ENCODE measurements at regions not wholly inside any gene's neighbourhood (a gene's known extent, or its start where the extent isn't known, plus 50 kb on each side); places are given as distances from the start of the nearest gene placed in this dataset.

GRCh38 chr3:110909839-110910238 is 161.8 kb upstream of the NECTIN3 start:
- Histone ChIP-seq H3K9me3 (ENCODE audit: low read length) (no peaks in the 10 kb centered on the region), H3K4me3 (ENCODE audit: low read length) (no peak overlapping the region), H3K36me3 (ENCODE audit: low read depth, low read length) (no peaks in the 10 kb centered on the region), H3K9ac (ENCODE audit: low read length) (no peak overlapping the region), H3K79me2 (ENCODE audit: low read length) (no peaks in the 10 kb centered on the region), H3K9me2 (replicated peaks; ENCODE audit: low read length) (no peaks in the 10 kb centered on the region), H3K27me3 (ENCODE audit: low read length) (no peaks in the 10 kb centered on the region), H4K20me1 (ENCODE audit: low read length) (no peaks in the 10 kb centered on the region), H3K27ac (ENCODE audit: low read length) (no peak overlapping the region), H3F3A (ENCODE audit: low read length, unreplicated experiment) (no peaks in the 10 kb centered on the region), H2AFZ (ENCODE audit: low read length) (no peak overlapping the region), H3K4me1 (ENCODE audit: insufficient read depth, low read length) (peaks cover 11% of the 10 kb centered on the region; the same call in 1 of the 2 replicates), H3K4me2 (ENCODE audit: low read length) (no peak overlapping the region)
- no TSS peak for BruUV-seq (replicated peaks)
- no peak for TF ChIP-seq CTCF (conservative IDR thresholded peaks at IDR 0.05; ENCODE audit: low read depth, low read length)
- no peak for TF ChIP-seq EZH2 (IDR thresholded peaks at IDR 0.05; ENCODE audit: low read length, unreplicated experiment)
- TF ChIP-seq EZH2phosphoT487 (IDR thresholded peaks at IDR 0.05; ENCODE audit: borderline replicate concordance, low read length): no peak
- ATAC-seq (peak; percentile 29; the same call in 1 of the 2 replicates), DNase-seq (no peak)
- POLR2A ChIA-PET (ENCODE audit: unreplicated experiment): no interaction called here
- intact Hi-C loops (cut with micrococcal nuclease): no loop called here
- CTCF ChIA-PET: no interaction called here

GRCh38 chr3:110910346-110910955 is 161.2 kb upstream of the NECTIN3 start:
- POLR2A ChIA-PET (ENCODE audit: unreplicated experiment): no interaction called here
- Histone ChIP-seq H3K27me3 (ENCODE audit: low read length) (no peaks in the 10 kb centered on the region), H3K9me2 (replicated peaks; ENCODE audit: low read length) (no peaks in the 10 kb centered on the region), H3K27ac (ENCODE audit: low read length) (no peak overlapping the region), H3K36me3 (ENCODE audit: low read depth, low read length) (no peaks in the 10 kb centered on the region), H3K9me3 (ENCODE audit: low read length) (no peaks in the 10 kb centered on the region), H3K4me2 (ENCODE audit: low read length) (no peak overlapping the region), H3F3A (ENCODE audit: low read length, unreplicated experiment) (no peaks in the 10 kb centered on the region), H2AFZ (ENCODE audit: low read length) (no peak overlapping the region), H3K4me3 (ENCODE audit: low read length) (no peak overlapping the region), H3K4me1 (ENCODE audit: insufficient read depth, low read length) (peaks cover 11% of the 10 kb centered on the region; the same call in 1 of the 2 replicates), H3K9ac (ENCODE audit: low read length) (no peak overlapping the region), H4K20me1 (ENCODE audit: low read length) (no peaks in the 10 kb centered on the region), H3K79me2 (ENCODE audit: low read length) (no peaks in the 10 kb centered on the region)
- TF ChIP-seq CTCF (conservative IDR thresholded peaks at IDR 0.05; ENCODE audit: low read depth, low read length) (no peak), EZH2phosphoT487 (IDR thresholded peaks at IDR 0.05; ENCODE audit: borderline replicate concordance, low read length) (no peak), EZH2 (IDR thresholded peaks at IDR 0.05; ENCODE audit: low read length, unreplicated experiment) (no peak)
- DNase-seq: no peak
- no peak for ATAC-seq
- BruUV-seq (replicated peaks): no TSS peak
- intact Hi-C loops (cut with micrococcal nuclease): no loop called here
- CTCF ChIA-PET: no interaction called here

DNA sequence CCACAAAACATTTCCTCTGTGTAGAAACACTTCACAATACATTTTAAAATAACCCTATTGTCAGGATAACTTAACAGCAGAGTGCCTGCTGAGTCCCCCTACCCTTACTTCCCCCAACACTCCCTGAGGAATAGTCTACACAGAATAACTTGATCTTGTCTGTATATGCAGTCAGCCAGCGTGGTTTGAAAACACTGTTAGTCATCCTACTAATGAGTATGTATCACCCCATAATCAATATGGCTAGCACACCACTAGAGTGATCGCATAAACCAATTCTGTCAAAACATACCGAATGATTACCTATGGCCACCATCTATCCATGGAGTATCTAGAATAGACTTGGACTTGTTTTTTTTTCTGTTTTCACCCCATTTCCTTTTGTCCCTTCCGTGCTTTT is 152.7 kb upstream of the NECTIN3 start:
- TF ChIP-seq EZH2 (IDR thresholded peaks at IDR 0.05; ENCODE audit: low read length, unreplicated experiment) (no peak), EZH2phosphoT487 (IDR thresholded peaks at IDR 0.05; ENCODE audit: borderline replicate concordance, low read length) (no peak), CTCF (conservative IDR thresholded peaks at IDR 0.05; ENCODE audit: low read depth, low read length) (no peak)
- Histone ChIP-seq H3K27ac (ENCODE audit: low read length) (no peak overlapping the region), H3K4me1 (ENCODE audit: insufficient read depth, low read length) (no peaks in the 10 kb centered on the region), H3F3A (ENCODE audit: low read length, unreplicated experiment) (no peaks in the 10 kb centered on the region), H3K9me3 (ENCODE audit: low read length) (no peaks in the 10 kb centered on the region), H3K27me3 (ENCODE audit: low read length) (no peaks in the 10 kb centered on the region), H3K4me3 (ENCODE audit: low read length) (no peak overlapping the region), H2AFZ (ENCODE audit: low read length) (no peak overlapping the region), H3K9ac (ENCODE audit: low read length) (no peak overlapping the region), H4K20me1 (ENCODE audit: low read length) (no peaks in the 10 kb centered on the region), H3K79me2 (ENCODE audit: low read length) (no peaks in the 10 kb centered on the region), H3K36me3 (ENCODE audit: low read depth, low read length) (no peaks in the 10 kb centered on the region), H3K9me2 (replicated peaks; ENCODE audit: low read length) (no peaks in the 10 kb centered on the region), H3K4me2 (ENCODE audit: low read length) (no peak overlapping the region)
- POLR2A ChIA-PET (ENCODE audit: unreplicated experiment): no interaction called here
- BruUV-seq (replicated peaks): no TSS peak
- ATAC-seq (no peak), DNase-seq (no peak)
- CTCF ChIA-PET: interaction anchor here (0.7 kb wide), 1 partner anchor 404 kb away, joined by 3 read pairs; no protein-coding TSS in a partner anchor
- intact Hi-C loops (cut with micrococcal nuclease): no loop called here

All from PC-3 (cell line).